Stimulated activated CD4-positive, alpha-beta T cell treated with anti-CD3 and anti-CD28 coated beads, Interleukin-4, amount 100 ng/mL, for 1 hour (primary cell): ENCODE measurements at regions not wholly inside any gene's neighbourhood (a gene's known extent, or its start where the extent isn't known, plus 50 kb on each side); places are given as distances from the start of the nearest gene placed in this dataset.

ENCODE experiments used
- DNase-seq: peaks from one replicate; pipeline ENCODE4 v3.0.0-alpha.2; 2020

GRCh38 chr1:228979325-228979699 lies 244.0 kb downstream of the RHOU start:
- DNase-seq = no peak

DNA sequence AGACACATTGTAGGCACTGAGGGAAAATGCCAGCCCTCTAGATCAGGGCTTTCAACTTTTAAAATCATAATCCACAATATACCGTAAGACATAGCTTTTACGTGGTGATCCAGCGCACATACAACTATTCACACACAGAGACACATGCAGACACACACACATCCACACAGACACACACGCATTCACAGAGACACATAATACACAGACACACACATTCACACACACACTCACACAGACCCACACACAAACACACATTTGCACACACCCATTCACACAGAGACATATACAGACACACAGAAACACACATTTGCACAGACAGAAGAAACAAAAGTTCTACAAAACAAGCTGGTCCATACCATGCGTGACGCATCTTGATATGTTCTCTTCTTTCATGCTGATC lies 244.5 kb downstream of the RHOU start:
- no peak for DNase-seq

DNA sequence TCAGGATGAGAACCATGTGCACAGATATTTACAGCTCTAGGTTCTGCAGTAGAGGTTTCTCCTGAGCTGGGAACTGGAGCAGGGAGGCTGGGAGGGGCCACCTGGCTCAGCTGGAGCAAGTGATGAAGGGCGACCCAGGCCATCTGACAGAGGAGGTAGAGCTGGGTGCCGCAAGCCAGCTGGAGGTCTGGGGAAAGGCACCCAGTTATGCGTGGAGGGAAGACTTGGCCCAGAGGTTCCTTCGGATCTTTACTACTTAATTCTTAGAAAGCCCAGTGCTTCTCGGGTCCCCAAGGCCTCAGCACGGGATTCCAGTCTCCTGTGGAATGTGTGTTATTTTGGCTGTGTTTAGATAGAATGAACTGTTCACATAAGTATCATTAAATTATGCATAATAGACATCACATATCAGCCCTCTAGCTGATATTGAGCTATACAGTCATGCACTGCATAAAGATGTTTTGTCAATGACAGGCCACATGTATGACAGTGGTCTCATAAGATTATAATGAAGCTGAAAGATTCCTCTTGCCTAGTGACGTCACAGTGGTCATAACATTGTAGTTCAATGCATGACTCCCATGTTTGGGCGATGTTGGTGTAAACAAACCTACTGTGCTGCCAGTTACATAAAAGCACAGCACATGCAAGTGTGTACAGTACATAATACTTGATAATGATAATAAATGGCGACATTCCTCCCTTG lies 245.1 kb downstream of the RHOU start:
- DNase-seq = no peak

DNA sequence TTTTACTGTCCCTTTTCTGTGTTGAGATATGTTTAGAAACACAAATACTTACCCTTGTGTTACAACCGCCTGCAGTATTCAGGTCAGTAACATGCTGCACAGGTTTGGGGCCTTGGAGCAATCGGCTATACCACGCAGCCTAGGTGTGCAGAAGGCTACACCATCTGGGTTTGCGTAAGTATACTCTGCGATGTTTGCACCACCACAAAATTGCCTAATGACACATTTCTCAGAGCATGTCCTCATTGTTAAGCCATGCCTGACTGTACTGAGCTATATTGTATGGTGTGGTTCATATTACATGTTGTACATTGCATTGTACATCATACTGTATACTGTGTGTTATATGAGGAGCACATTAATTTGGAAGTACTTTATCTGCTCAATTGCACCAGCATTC lies 247.4 kb downstream of the RHOU start:
- DNase-seq = no peak

- DNase-seq = no peak
Observed at GRCh38 chr1:228983231-228983660, 248.0 kb downstream of the RHOU start.

DNA sequence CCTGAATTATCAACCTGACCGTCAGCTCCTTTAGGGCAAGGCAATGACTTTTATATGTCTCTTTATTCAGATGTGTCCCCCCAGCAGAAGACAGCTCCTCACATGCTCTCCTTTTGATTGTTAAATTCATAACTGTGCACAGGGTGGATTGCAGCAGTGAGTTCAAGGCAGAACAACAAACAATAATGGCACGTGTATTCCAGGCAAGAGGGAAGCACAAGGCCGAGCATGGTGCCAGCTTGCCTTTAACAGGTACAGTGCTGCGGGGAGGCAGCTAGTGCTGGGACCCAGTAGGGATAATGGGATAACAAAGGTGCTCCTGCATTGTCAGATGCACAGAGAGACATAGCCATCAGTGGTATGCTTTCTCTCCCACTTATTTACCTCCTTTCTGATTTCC lies 248.4 kb downstream of the RHOU start:
- DNase-seq = no peak

- no peak for DNase-seq
Observed at GRCh38 chr1:228984107-228984506, 248.8 kb downstream of the RHOU start.

GRCh38 chr1:228984646-228985631 lies 249.7 kb downstream of the RHOU start:
- no peak for DNase-seq

DNA sequence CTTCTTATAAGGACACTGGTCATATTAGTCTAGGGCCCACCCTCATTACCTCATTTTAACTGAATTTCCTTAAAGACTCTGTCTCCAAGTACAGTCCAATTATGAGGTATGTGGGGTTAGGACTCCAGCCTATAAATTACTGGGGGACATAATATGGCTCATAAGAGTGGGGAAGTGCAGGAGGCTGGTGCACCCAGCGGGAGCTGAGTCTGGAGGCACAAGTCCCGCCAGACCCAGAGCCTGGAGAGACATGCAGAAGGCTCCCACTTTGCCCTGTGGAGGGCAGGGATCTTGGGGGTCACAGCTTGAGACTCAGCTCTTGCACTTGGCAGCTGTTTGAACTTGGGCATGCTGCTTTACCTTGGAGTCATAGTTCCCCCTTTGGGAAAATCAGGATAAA lies 250.4 kb downstream of the RHOU start:
- DNase-seq = no peak

GRCh38 chr1:228986093-228986904 lies 251.0 kb downstream of the RHOU start:
- no peak for DNase-seq

DNA sequence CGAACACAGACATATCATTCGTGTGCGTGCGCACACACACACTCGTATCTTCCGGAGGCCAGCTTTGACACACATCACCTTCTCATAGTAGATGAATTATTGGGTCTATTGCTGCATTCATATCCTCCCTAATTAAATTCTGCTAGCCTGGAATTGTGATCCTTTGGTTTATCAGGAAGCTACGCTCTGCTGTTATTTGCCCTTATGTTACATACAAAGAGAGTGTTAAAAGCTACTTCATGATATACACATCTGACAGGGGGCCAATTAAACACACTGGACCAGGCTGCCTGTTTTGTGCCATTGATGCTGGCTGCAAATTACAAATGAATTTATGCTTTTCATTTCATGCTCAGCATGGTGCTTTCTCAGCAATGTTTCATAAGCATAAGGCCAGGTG lies 252.0 kb downstream of the RHOU start:
- no peak for DNase-seq

DNA sequence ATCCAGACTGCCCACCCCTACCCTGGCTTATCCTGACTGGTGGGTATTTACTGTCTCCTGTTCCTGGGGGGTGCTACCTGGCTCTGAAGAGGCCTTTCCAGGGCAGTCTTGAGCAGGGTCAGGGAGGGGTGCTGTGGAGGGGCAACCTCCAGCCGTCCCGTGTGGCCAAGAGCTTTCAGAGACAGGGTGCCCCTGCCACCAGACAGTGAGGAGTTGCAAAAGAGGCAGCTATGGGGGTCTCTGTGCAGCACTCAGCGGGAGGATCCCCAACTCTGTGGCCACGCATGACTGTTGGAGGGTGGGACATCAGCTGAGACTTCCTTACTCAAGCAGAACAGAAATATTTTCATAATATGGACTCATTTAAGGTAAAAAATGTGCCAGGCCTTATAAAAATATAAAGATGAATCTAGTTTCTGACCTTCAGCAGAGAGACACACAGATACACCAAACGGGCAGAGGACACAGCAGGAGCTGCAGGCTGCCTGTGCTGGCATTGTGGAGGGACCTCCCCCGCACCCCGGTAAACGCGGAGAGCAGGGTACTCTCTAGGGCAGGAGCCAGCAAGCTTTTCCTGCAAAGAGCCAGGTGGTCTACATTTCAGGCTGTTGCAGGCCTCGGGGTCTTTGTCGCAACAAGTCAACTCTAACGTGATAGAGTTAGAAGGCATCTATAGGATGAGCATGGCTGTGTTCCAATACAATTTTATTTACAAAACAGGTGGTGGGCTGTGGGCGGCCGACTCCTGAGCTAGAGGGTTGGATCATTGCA lies 252.6 kb downstream of the RHOU start:
- DNase-seq = no peak

GRCh38 chr1:228988664-228989063 lies 253.4 kb downstream of the RHOU start:
- DNase-seq = no peak

- no peak for DNase-seq
Observed at GRCh38 chr1:228989176-228989575, 253.9 kb downstream of the RHOU start.

GRCh38 chr1:228989676-228989991 lies 254.4 kb downstream of the RHOU start:
- no peak for DNase-seq

- DNase-seq = no peak
Observed at GRCh38 chr1:228989992-228990827, 254.9 kb downstream of the RHOU start.

- no peak for DNase-seq
Observed at GRCh38 chr1:228990906-228991569, 255.8 kb downstream of the RHOU start.

- DNase-seq = no peak
Observed at GRCh38 chr1:228992044-228992443, 256.8 kb downstream of the RHOU start.

DNA sequence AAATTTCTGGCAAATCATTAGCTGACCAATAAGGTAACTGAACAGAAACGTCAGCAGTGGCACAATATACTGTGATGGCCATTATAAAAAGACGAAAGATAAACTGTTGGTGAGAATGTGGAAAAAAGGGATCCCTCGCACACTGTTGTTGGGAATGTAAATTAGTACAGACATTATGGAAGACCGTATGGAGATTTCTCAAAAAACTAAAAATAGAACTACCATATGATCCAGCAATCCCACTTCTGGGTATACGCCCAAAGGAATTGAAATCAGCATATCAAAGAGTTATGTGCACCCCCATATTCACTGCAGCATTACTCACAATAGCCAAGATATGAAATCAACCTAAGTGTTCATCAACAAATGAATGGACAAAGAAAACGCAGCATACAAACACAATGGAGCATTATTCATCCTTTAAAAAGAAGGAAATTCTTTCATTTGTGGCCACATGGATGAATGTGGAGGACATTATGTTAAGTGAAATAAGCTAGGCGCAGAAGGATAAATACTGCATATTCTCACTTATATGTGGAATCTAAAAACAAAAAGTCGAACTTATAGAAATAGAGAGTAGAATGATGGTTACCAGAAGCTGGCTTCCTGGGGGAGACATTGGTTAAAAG lies 257.7 kb downstream of the RHOU start:
- no peak for DNase-seq
